GM12865 (cell line): ENCODE measurements at regions not wholly inside any gene's neighbourhood (a gene's known extent, or its start where the extent isn't known, plus 50 kb on each side); places are given as distances from the start of the nearest gene placed in this dataset.

ENCODE experiments used
- DNase-seq: peaks from one replicate; pipeline ENCODE4 v3.0.0; 2010; ENCODE audit warnings: low read depth
- H3K4me3 ChIP-seq: 2 replicates; pipeline ENCODE4 v1.5.1; 2011; ENCODE audit warnings: mild to moderate bottlenecking, low read depth, low read length, control low read depth
- CTCF ChIP-seq: IDR thresholded peaks from 2 replicates; pipeline ENCODE4 v1.5.1; 2011; ENCODE audit warnings: low read length, control low read depth, low read depth, inconsistent platforms; ENCODE audit not compliant: insufficient read depth; ENCODE audit errors: missing control alignments

- no peak for TF ChIP-seq CTCF
- no peak overlapping the region for H3K4me3 ChIP-seq
- DNase-seq, result no peak
Measured at GRCh38 chr16:61194573-61194972, 841.7 kb downstream of the CDH8 start.

GRCh38 chr16:61182391-61182790 is 853.8 kb downstream of the CDH8 start:
- H3K4me3 ChIP-seq, result no peak overlapping the region
- no peak for TF ChIP-seq CTCF
- no peak for DNase-seq

GRCh38 chr16:61181982-61182381 is 854.3 kb downstream of the CDH8 start:
- DNase-seq, result no peak
- H3K4me3 ChIP-seq, result no peak overlapping the region
- no peak for TF ChIP-seq CTCF

GRCh38 chr16:61179561-61179960 is 856.7 kb downstream of the CDH8 start:
- no peak for TF ChIP-seq CTCF
- H3K4me3 ChIP-seq, result no peak overlapping the region
- no peak for DNase-seq

- DNase-seq, result no peak
- TF ChIP-seq CTCF, result no peak
Measured at GRCh38 chr16:61165797-61166196, 870.4 kb downstream of the CDH8 start.

GRCh38 chr16:61150351-61150750 is 885.9 kb downstream of the CDH8 start:
- no peak overlapping the region for H3K4me3 ChIP-seq
- TF ChIP-seq CTCF, result no peak
- DNase-seq, result no peak

More at GRCh38 chr16:61165797-61166196, 870.4 kb downstream of the CDH8 start:
- H3K4me3 ChIP-seq, result no peak overlapping the region

GRCh38 chr16:61149709-61150108 is 886.5 kb downstream of the CDH8 start:
- H3K4me3 ChIP-seq, result no peak overlapping the region
- TF ChIP-seq CTCF, result no peak
- DNase-seq, result no peak
